Stomach (tissue), 8 donors: ENCODE measurements at regions not wholly inside any gene's neighbourhood (a gene's known extent, or its start where the extent isn't known, plus 50 kb on each side); places are given as distances from the start of the nearest gene placed in this dataset.

Experiments used
- DNase-seq, 2 donors: peaks; one replicate each; pipeline versions ENCODE4 v3.0.0 to v3.0.0-alpha.2; 2013 to 2019
- H3K27ac ChIP-seq, 5 donors: fragments of 200-600 bp in 4 of 5; sonication (generic) in 4 of 5; one replicate each; pipeline ENCODE4 v1.5.1; 2013 to 2019; ENCODE audit warnings: mild to moderate bottlenecking in 1 of 5, moderate library complexity in 1 of 5
- H3K27me3 ChIP-seq, 3 donors: fragments of 200-600 bp; sonication (generic); one replicate each; pipeline ENCODE4 v1.5.1; 2017 to 2019; ENCODE audit warnings: mixed run types in 1 of 3
- H3K36me3 ChIP-seq, 4 donors: fragments of 200-600 bp; sonication (generic); 1 replicate in 3 of 4; 2 replicates in 1 of 4; pipeline ENCODE4 v1.5.1; 2016 to 2019
- H3K4me1 ChIP-seq, 4 donors: fragments of 200-600 bp; sonication (generic); one replicate each; pipeline ENCODE4 v1.5.1; 2016 to 2019
- H3K4me3 ChIP-seq, 4 donors: fragments of 200-600 bp; sonication (generic) in 3 of 4; one replicate each; pipeline ENCODE4 v1.5.1; 2016 to 2019; ENCODE audit warnings: mild to moderate bottlenecking in 1 of 4
- H3K9me3 ChIP-seq, 4 donors: fragments of 200-600 bp; sonication (generic); one replicate each; pipeline ENCODE4 v1.5.1; 2016 to 2019
- EP300 ChIP-seq: sonication (generic); formaldehyde crosslinking; IDR thresholded peaks from one replicate; pipeline ENCODE4 v1.6.1; 2017; ENCODE audit warnings: antibody characterized with exemption
- POLR2A ChIP-seq, 4 donors: fragments of 450-650 bp; IDR thresholded peaks; one replicate each; pipeline ENCODE4 v1.6.1; 2016; ENCODE audit warnings: antibody characterized with exemption in 4 of 4, control low read depth in 2 of 4, mild to moderate bottlenecking in 1 of 4, moderate library complexity in 1 of 4
- POLR2AphosphoS5 ChIP-seq, 3 donors: sonication (generic); formaldehyde crosslinking; IDR thresholded peaks; one replicate each; pipeline ENCODE4 v1.6.1; 2016; ENCODE audit warnings: antibody characterized with exemption in 3 of 3
- WGBS, 5 donors: extraction: QIAGEN DNeasy Blood & Tissue Kit in 3 of 5; methylation state at CpG; one replicate each; pipeline versions ENCODE4 v1.1.5 to v1.1.7; 2013 to 2018; 5-methylcytosine and 5-hydroxymethylcytosine counted together
- intact Hi-C: fragments of 100-400 bp; cut with DNase I; formaldehyde crosslinking; loops from one replicate; pipeline ENCODE4 v1.15.1; 2023; ENCODE audit warnings: low total_unique reads
- small RNA-seq, 4 donors: library from RNA; depleted of rRNA; stranded (forward); fragments of <200 nt; gene quantifications; one replicate each; pipeline ENCODE3, GENCODE V24; 2016
- TF ChIP-seq, protein P1 (sequence below), 7 experiments: fragments of 450-650 bp in 4 of 7; fragments of 200-600 bp in 3 of 7; sonication (generic) in 3 of 7; IDR thresholded peaks; one replicate each; pipeline ENCODE4 v1.5.1; 2016 to 2019; ENCODE audit warnings: antibody characterized with exemption in 7 of 7, control low read depth in 2 of 7, mild to moderate bottlenecking in 1 of 7
- donor health status: healthy with polysubstance abuse.
- donor health status: Bipolar disorder and iron deficiency.
- donor health status: healthy.

DNA sequence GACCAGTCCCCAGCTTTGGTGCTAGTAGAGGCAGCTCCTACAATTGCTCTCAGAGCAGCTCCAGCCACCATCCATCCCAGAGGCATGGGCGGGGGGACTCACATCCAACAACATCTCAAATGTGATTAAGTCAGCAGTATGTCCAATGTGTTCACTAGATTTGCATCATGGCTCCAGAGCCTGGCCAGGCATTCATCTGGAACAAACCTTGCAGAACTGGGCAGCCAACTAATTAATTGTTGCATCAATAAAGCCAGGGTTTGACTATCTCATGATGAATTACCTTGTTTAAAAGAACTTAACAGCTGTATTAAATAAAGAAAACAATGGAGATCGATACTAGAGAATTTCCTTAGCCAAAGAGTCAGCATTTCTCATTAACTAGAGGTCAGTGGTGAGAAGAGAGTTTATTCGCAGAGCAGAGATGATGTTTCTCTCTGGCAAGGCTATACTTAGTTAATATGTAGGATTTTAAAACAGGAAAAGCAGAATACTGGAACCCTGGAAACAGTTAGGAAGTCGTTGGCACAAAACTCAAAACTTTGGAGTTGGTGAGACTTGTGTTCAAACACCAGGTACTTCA, 494.4 kb downstream of the GRIN2A start:
- H3K4me1 ChIP-seq = no peaks in the 10 kb centered on the region
- 55 to 73% (median 64%) methylated on average over 4 of the region's 4 CpGs for WGBS, 5 donors
- intact Hi-C loops = no loop called here

DNA sequence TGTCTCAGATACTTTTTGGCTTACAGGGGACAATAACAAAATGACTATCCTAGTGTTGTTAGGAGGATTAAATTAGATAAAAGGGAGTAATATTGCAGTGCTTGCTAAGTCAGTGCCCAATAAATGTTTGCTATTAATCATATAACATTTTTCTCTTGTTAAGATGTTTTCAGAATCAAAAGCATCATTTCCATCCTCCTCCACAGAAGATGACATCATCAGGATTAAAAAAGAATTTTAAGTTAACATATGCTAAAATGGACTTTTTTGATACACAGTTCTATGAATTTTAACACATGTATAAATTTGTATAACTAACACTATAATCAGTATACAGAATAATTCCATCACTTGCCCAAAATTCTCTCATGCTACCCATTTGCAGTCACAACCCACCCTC, 492.6 kb downstream of the GRIN2A start:
- H3K36me3 ChIP-seq = no peaks in the 10 kb centered on the region
- DNase-seq = no peak
- no peaks in the 10 kb centered on the region for H3K4me1 ChIP-seq
- no peak overlapping the region for H3K27ac ChIP-seq
- H3K4me3 ChIP-seq = no peak overlapping the region
- TF ChIP-seq POLR2A (IDR thresholded peaks at IDR 0.05) = no peak
- TF ChIP-seq, protein P1, sequence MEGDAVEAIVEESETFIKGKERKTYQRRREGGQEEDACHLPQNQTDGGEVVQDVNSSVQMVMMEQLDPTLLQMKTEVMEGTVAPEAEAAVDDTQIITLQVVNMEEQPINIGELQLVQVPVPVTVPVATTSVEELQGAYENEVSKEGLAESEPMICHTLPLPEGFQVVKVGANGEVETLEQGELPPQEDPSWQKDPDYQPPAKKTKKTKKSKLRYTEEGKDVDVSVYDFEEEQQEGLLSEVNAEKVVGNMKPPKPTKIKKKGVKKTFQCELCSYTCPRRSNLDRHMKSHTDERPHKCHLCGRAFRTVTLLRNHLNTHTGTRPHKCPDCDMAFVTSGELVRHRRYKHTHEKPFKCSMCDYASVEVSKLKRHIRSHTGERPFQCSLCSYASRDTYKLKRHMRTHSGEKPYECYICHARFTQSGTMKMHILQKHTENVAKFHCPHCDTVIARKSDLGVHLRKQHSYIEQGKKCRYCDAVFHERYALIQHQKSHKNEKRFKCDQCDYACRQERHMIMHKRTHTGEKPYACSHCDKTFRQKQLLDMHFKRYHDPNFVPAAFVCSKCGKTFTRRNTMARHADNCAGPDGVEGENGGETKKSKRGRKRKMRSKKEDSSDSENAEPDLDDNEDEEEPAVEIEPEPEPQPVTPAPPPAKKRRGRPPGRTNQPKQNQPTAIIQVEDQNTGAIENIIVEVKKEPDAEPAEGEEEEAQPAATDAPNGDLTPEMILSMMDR (IDR thresholded peaks at IDR 0.05) = no peak
- no peak for TF ChIP-seq EP300
- TF ChIP-seq POLR2AphosphoS5 (IDR thresholded peaks at IDR 0.05) = no peak
- H3K9me3 ChIP-seq = no peaks in the 10 kb centered on the region
- no peaks in the 10 kb centered on the region for H3K27me3 ChIP-seq
- intact Hi-C loops = no loop called here

More for the DNA sequence above, 494.4 kb downstream of the GRIN2A start:
- no peak for DNase-seq
- Histone ChIP-seq H3K27me3 (no peaks in the 10 kb centered on the region), H3K36me3 (no peaks in the 10 kb centered on the region), H3K4me3 (no peak overlapping the region), H3K9me3 (peaks cover 0 to 11% (median 8%) of the 10 kb centered on the region in 4 donors), H3K27ac (no peak overlapping the region)
- TF ChIP-seq, protein P1 (IDR thresholded peaks at IDR 0.05) = no peak
- no peak for TF ChIP-seq POLR2AphosphoS5 (IDR thresholded peaks at IDR 0.05)
- TF ChIP-seq POLR2A (IDR thresholded peaks at IDR 0.05) = no peak
- no peak for TF ChIP-seq EP300

DNA sequence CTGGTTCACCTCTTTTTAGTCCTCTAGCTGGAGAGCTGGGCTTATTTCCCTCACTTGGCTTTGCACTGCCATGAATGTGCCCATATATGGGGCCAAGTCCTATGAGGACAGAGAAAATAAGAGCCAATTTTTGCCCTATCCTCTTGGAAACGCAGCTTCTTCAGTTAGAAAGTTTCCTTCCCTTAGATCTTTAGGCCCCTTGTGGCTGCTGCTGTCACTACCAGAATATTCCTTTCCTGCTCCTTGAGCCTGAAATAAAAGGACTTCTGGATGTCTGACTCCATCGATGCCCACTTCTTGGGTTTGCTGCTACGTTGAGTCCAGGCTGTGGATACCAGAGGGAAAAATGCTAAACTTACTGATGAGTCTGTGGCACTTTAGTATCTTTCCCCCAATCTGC, 487.1 kb downstream of the GRIN2A start:
- no peaks in the 10 kb centered on the region for H3K36me3 ChIP-seq
- H3K27ac ChIP-seq = no peak overlapping the region
- H3K4me3 ChIP-seq = no peak overlapping the region
- no peak for DNase-seq
- 67 to 77% (median 70%) methylated on average over 3 of the region's 3 CpGs for WGBS, 5 donors
- no peak for TF ChIP-seq EP300
- no peak for TF ChIP-seq POLR2AphosphoS5 (IDR thresholded peaks at IDR 0.05)
- TF ChIP-seq, protein P1 (IDR thresholded peaks at IDR 0.05) = no peak
- TF ChIP-seq POLR2A (IDR thresholded peaks at IDR 0.05) = no peak
- intact Hi-C loops = no loop called here
- peaks cover 0 to 11% (median 0%) of the 10 kb centered on the region in 3 donors for H3K27me3 ChIP-seq
- no peaks in the 10 kb centered on the region for H3K9me3 ChIP-seq
- no peaks in the 10 kb centered on the region for H3K4me1 ChIP-seq

Small RNAs in the stretch of these regions (small RNA-seq; reads per million reads assigned to genes)
- 0 reads per million in 4 donors for gene RNA5SP403
- 0 reads per million in 4 donors for gene RNA5SP404
